GM23338 (cell line): ENCODE measurements at regions not wholly inside any gene's neighbourhood (a gene's known extent, or its start where the extent isn't known, plus 50 kb on each side); places are given as distances from the start of the nearest gene placed in this dataset.

Experiments used
- ATAC-seq: fragments of 200-7000 bp; cut with Tn5 transposase; 3 replicates; pipeline ENCODE4 v1.9.1; 2020
- DNase-seq: peaks from one replicate; pipeline ENCODE4 v3.0.0-alpha.2; 2015; ENCODE audit warnings: low spot score
- H2AFZ ChIP-seq: fragments of 200-600 bp; sonication (generic); 2 replicates; pipeline ENCODE4 v1.8.0; 2016; ENCODE audit warnings: antibody characterized with exemption, mild to moderate bottlenecking, moderate library complexity
- H3F3A ChIP-seq: fragments of 200-600 bp; sonication (generic); replicated peaks from 2 replicates; pipeline ENCODE4 v1.8.0; 2017; ENCODE audit warnings: antibody characterized with exemption, mixed run types, low read depth
- H3K27ac ChIP-seq: fragments of 200-600 bp; sonication (generic); 2 replicates; pipeline ENCODE4 v1.6.1; 2016; ENCODE audit warnings: low read depth
- H3K27me3 ChIP-seq: fragments of 200-600 bp; sonication (generic); 2 replicates; pipeline ENCODE4 v1.8.0; 2016; ENCODE audit warnings: mild to moderate bottlenecking, mixed run types, moderate library complexity; ENCODE audit not compliant: insufficient read depth
- H3K36me3 ChIP-seq: fragments of 200-600 bp; sonication (generic); 2 replicates; pipeline ENCODE4 v1.8.0; 2016; ENCODE audit warnings: mild to moderate bottlenecking; ENCODE audit not compliant: insufficient read depth
- H3K4me1 ChIP-seq: fragments of 200-600 bp; sonication (generic); 2 replicates; pipeline ENCODE4 v1.8.0; 2016; ENCODE audit warnings: mild to moderate bottlenecking, moderate library complexity; ENCODE audit not compliant: insufficient read depth
- H3K4me2 ChIP-seq: fragments of 200-600 bp; sonication (generic); 2 replicates; pipeline ENCODE4 v1.7.1; 2017; ENCODE audit warnings: mixed run types
- H3K4me3 ChIP-seq: fragments of 200-600 bp; sonication (generic); 2 replicates; pipeline ENCODE4 v1.6.1; 2016; ENCODE audit warnings: mixed run types
- H3K79me2 ChIP-seq: fragments of 200-600 bp; sonication (generic); replicated peaks from 2 replicates; pipeline ENCODE4 v1.8.0; 2017; ENCODE audit warnings: mild to moderate bottlenecking; ENCODE audit not compliant: insufficient read depth
- H3K9me2 ChIP-seq: fragments of 200-600 bp; sonication (generic); 2 replicates; pipeline ENCODE4 v1.8.0; 2017; ENCODE audit not compliant: insufficient read depth
- H4K20me1 ChIP-seq: fragments of 200-600 bp; sonication (generic); replicated peaks from 2 replicates; pipeline ENCODE4 v1.8.0; 2017; ENCODE audit warnings: mild to moderate bottlenecking; ENCODE audit not compliant: insufficient read depth
- H3K27ac Mint-ChIP-seq: 2 replicates; pipeline ENCODE4 v1.8.0; 2020; ENCODE audit warnings: inconsistent platforms, mild to moderate bottlenecking, moderate library complexity, mixed read lengths
- H3K27me3 Mint-ChIP-seq: 3 replicates; pipeline ENCODE4 v1.8.0; 2022; ENCODE audit warnings: low read depth, mild to moderate bottlenecking, moderate library complexity, mixed read lengths, inconsistent platforms; ENCODE audit not compliant: insufficient read depth, poor library complexity
- H3K36me3 Mint-ChIP-seq: 3 replicates; pipeline ENCODE4 v1.8.0; 2021; ENCODE audit warnings: low read depth, mild to moderate bottlenecking, inconsistent platforms, moderate library complexity, mixed read lengths
- H3K4me1 Mint-ChIP-seq: 3 replicates; pipeline ENCODE4 v1.8.0; 2020; ENCODE audit warnings: mild to moderate bottlenecking, inconsistent platforms, mixed read lengths
- H3K4me3 Mint-ChIP-seq: 3 replicates; pipeline ENCODE4 v1.8.0; 2021; ENCODE audit warnings: moderate library complexity, mild to moderate bottlenecking, inconsistent platforms, mixed read lengths
- H3K9me3 Mint-ChIP-seq: 3 replicates; pipeline ENCODE4 v1.8.0; 2020; ENCODE audit warnings: moderate library complexity, mild to moderate bottlenecking, inconsistent platforms, mixed read lengths
- CREB1 ChIP-seq: fragments of 250-450 bp; sonication (Bioruptor Pico); IDR thresholded peaks from 2 replicates; pipeline ENCODE4 v1.5.0; 2020; ENCODE audit warnings: low read depth, mild to moderate bottlenecking, moderate library complexity
- CTCF ChIP-seq, 2 experiments: fragments of 200-600 bp in 1 of 2; sonication (generic) in 1 of 2; conservative IDR thresholded peaks; 2 replicates each; pipeline versions ENCODE4 v1.5.1 to v1.6.1; 2016 to 2017; ENCODE audit warnings: antibody characterized with exemption in 2 of 2, low read depth in 2 of 2, mild to moderate bottlenecking in 2 of 2, moderate library complexity in 1 of 2
- ETS1 ChIP-seq: IDR thresholded peaks from 2 replicates; pipeline ENCODE4 v1.6.1; 2016; ENCODE audit warnings: antibody characterized with exemption
- EZH2 ChIP-seq: fragments of 200-600 bp; sonication (generic); IDR thresholded peaks from one replicate; pipeline ENCODE4 v1.8.0; 2017; ENCODE audit warnings: antibody characterized with exemption, mild to moderate bottlenecking, low read depth; ENCODE audit not compliant: unreplicated experiment
- EZH2phosphoT487 ChIP-seq: fragments of 200-600 bp; sonication (generic); IDR thresholded peaks from one replicate; pipeline ENCODE4 v1.8.1; 2018; ENCODE audit warnings: antibody characterized with exemption; ENCODE audit not compliant: unreplicated experiment
- JUNB ChIP-seq: IDR thresholded peaks from one replicate; pipeline ENCODE4 v1.6.1; 2016; ENCODE audit warnings: antibody characterized with exemption; ENCODE audit not compliant: unreplicated experiment
- NANOG ChIP-seq: IDR thresholded peaks from 2 replicates; pipeline ENCODE4 v1.6.1; 2016; ENCODE audit warnings: antibody characterized with exemption, borderline replicate concordance
- POLR2AphosphoS5 ChIP-seq: IDR thresholded peaks from 2 replicates; pipeline ENCODE4 v1.6.1; 2016; ENCODE audit warnings: antibody characterized with exemption, low read depth
- STAT1 ChIP-seq: IDR thresholded peaks from one replicate; pipeline ENCODE4 v1.6.1; 2016; ENCODE audit warnings: antibody characterized with exemption; ENCODE audit not compliant: unreplicated experiment
- ZNF114 ChIP-seq: fragments of 250-450 bp; sonication (Bioruptor Pico); IDR thresholded peaks from 2 replicates; pipeline ENCODE4 v1.5.0; 2020; ENCODE audit warnings: mild to moderate bottlenecking, moderate library complexity
- ZNF331 ChIP-seq: fragments of 250-450 bp; sonication (Bioruptor Pico); IDR thresholded peaks from 2 replicates; pipeline ENCODE4 v1.5.0; 2020; ENCODE audit warnings: low read depth, mild to moderate bottlenecking, moderate library complexity
- ZNF462 ChIP-seq: fragments of 250-450 bp; sonication (Bioruptor Pico); IDR thresholded peaks from 2 replicates; pipeline ENCODE4 v1.5.0; 2020; ENCODE audit warnings: mild to moderate bottlenecking, moderate library complexity

DNA sequence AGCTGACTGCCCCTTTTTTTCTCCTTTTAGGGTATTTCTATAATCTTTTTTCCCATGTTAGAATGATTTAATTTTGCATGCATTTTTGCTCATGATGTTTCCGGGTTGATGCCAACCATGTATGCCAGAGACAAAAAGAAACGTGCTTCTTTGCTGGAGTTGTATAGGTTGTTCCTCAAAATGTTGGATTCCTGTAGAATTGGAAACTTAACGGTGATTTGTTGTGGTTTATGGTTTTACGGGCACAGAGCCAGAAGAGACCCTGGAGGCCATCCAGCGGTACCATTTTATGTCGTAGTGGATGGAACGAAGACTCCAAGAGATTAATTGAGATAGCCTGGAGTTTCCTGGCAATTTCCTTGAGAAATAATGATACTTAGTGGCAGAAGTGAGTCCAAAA, 481.5 kb upstream of the RGMA start:
- Histone ChIP-seq H3K36me3 (no peaks in the 10 kb centered on the region), H3K4me3 (no peak overlapping the region), H3K27ac (no peak overlapping the region), H3K9me2 (no peaks in the 10 kb centered on the region), H3K79me2 (no peaks in the 10 kb centered on the region), H3K4me2 (no peak overlapping the region), H2AFZ (no peak overlapping the region), H3K27me3 (no peaks in the 10 kb centered on the region), H3K4me1 (no peaks in the 10 kb centered on the region), H3F3A (no peaks in the 10 kb centered on the region), H4K20me1 (no peaks in the 10 kb centered on the region)
- H3K27ac Mint-ChIP-seq, result no peak overlapping the region
- H3K4me3 Mint-ChIP-seq, result no peak overlapping the region
- no peaks in the 10 kb centered on the region for H3K36me3 Mint-ChIP-seq
- TF ChIP-seq ZNF331 (CRISPR knock-in tag), result no peak
- no peak for TF ChIP-seq ETS1
- no peak for TF ChIP-seq JUNB
- TF ChIP-seq CREB1, result no peak
- no peak for TF ChIP-seq STAT1
- no peak for TF ChIP-seq POLR2AphosphoS5
- ATAC-seq, result no peak
- H3K9me3 Mint-ChIP-seq, result no peaks in the 10 kb centered on the region
- no peaks in the 10 kb centered on the region for H3K27me3 Mint-ChIP-seq
- H3K4me1 Mint-ChIP-seq, result peaks cover 2% of the 10 kb centered on the region; the same call in 2 of the 3 replicates
- DNase-seq, result no peak

DNA sequence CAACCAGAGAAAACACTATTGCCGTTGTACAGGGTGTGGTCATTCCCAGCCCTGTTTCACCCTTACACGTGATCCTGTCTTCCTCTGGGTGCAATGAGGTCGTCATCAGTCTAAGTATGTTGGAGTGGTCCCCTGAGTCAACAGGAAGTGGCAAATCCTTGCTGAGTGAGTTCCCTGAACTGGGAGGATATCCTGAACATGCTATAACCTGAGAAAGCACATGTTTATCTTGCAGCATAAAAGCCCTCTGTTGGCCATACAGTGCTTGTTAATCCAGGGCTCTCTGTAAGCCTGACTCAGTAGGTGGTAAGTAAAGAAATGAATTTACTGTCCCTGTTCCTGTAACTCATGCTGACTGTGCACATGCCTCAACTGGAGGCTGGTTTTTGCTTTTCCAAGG, 477.8 kb upstream of the RGMA start:
- no peaks in the 10 kb centered on the region for H3K9me3 Mint-ChIP-seq
- Histone ChIP-seq H3K79me2 (no peaks in the 10 kb centered on the region), H3F3A (no peaks in the 10 kb centered on the region), H3K27me3 (no peaks in the 10 kb centered on the region), H3K27ac (no peak overlapping the region), H3K9me2 (no peaks in the 10 kb centered on the region), H3K4me3 (no peak overlapping the region), H3K4me1 (peaks cover 11% of the 10 kb centered on the region; the same call in 1 of the 2 replicates), H3K4me2 (no peak overlapping the region), H3K36me3 (no peaks in the 10 kb centered on the region), H4K20me1 (no peaks in the 10 kb centered on the region), H2AFZ (no peak overlapping the region; the same call in 1 of the 2 replicates)
- H3K4me1 Mint-ChIP-seq, result peaks cover 11% of the 10 kb centered on the region; the same call in 2 of the 3 replicates
- TF ChIP-seq EZH2phosphoT487, result no peak
- TF ChIP-seq JUNB, result no peak
- no peak for TF ChIP-seq ZNF462
- no peak for TF ChIP-seq NANOG
- TF ChIP-seq ZNF114 (CRISPR knock-in tag), result no peak
- TF ChIP-seq EZH2, result no peak
- no peak for TF ChIP-seq STAT1
- TF ChIP-seq CTCF (conservative IDR thresholded peaks at IDR 0.05; ENCODE audit: low read depth in 2 of 2), result no peak
- H3K27ac Mint-ChIP-seq, result no peak overlapping the region
- DNase-seq, result no peak
- H3K4me3 Mint-ChIP-seq, result no peak overlapping the region
- no peaks in the 10 kb centered on the region for H3K27me3 Mint-ChIP-seq
- no peaks in the 10 kb centered on the region for H3K36me3 Mint-ChIP-seq
- ATAC-seq, result no peak
